HFF-Myc (cell line): ENCODE measurements at regions not wholly inside any gene's neighbourhood (a gene's known extent, or its start where the extent isn't known, plus 50 kb on each side); places are given as distances from the start of the nearest gene placed in this dataset.
"Not testable (repeated sequence)": the region's sequence is repeated elsewhere in the genome, so short reads cannot be mapped to it uniquely, and the experiment has no call there.

Source experiments
- DNase-seq: peaks from one replicate; pipeline ENCODE4 v3.0.0-alpha.2; 2011; ENCODE audit warnings: low read depth; ENCODE audit errors: extremely low read depth
- H3K4me3 ChIP-seq: replicated peaks from 2 replicates; pipeline ENCODE4 v1.5.1; 2011; ENCODE audit warnings: low read depth, mild to moderate bottlenecking, control low read depth, low read length
- CTCF ChIP-seq: IDR thresholded peaks from 2 replicates; pipeline ENCODE4 v1.5.1; 2012; ENCODE audit warnings: mild to moderate bottlenecking, low read depth, low read length, control low read depth; ENCODE audit errors: missing control alignments

GRCh38 chrX:41009850-41010846 is 75.1 kb upstream of the USP9X start:
- TF ChIP-seq CTCF: peak; percentile 7
- DNase-seq: peak; percentile 44
- peak overlapping the region; percentile 9; the same call in 1 of the 2 replicates for H3K4me3 ChIP-seq

- no peak for TF ChIP-seq CTCF
- DNase-seq: no peak
- H3K4me3 ChIP-seq: no peak overlapping the region
Observed at GRCh38 chrX:41014776-41015360, 70.4 kb upstream of the USP9X start.

GRCh38 chrX:41017785-41018184 is 67.5 kb upstream of the USP9X start:
- not testable (repeated sequence) for DNase-seq, H3K4me3 ChIP-seq

- DNase-seq, H3K4me3 ChIP-seq: not testable (repeated sequence)
Observed at GRCh38 chrX:41018391-41019040, 66.7 kb upstream of the USP9X start.

- DNase-seq: no peak
- H3K4me3 ChIP-seq: no peak overlapping the region
- no peak for TF ChIP-seq CTCF
Observed at GRCh38 chrX:41019041-41019392, 66.2 kb upstream of the USP9X start.

GRCh38 chrX:41022566-41022965 is 62.7 kb upstream of the USP9X start:
- no peak for TF ChIP-seq CTCF
- H3K4me3 ChIP-seq: no peak overlapping the region
- no peak for DNase-seq

GRCh38 chrX:41023098-41023497 is 62.1 kb upstream of the USP9X start:
- no peak for TF ChIP-seq CTCF
- no peak overlapping the region for H3K4me3 ChIP-seq
- DNase-seq: no peak
